ENCODE measurements at regions not wholly inside any gene's neighbourhood (a gene's known extent, or its start where the extent isn't known, plus 50 kb on each side); places are given as distances from the start of the nearest gene placed in this dataset.

GRCh38 chr11:101279728-101280127 is 150.1 kb upstream of the PGR start:
- Histone ChIP-seq H4K20me1 (ENCODE audit: insufficient read depth, low read length) (no peaks in the 10 kb centered on the region), H3K4me1 (ENCODE audit: low read length) (no peaks in the 10 kb centered on the region), H3K9me3 (ENCODE audit: insufficient read depth, low read length) (no peaks in the 10 kb centered on the region), H3K36me3 (replicated peaks; ENCODE audit: low read depth, low read length) (no peaks in the 10 kb centered on the region), H3K79me2 (ENCODE audit: low read length) (no peaks in the 10 kb centered on the region), H2AFZ (ENCODE audit: low read depth, low read length) (no peak overlapping the region), H3K27me3 (ENCODE audit: low read depth, low read length) (no peaks in the 10 kb centered on the region), H3K9ac (ENCODE audit: low read length) (no peak overlapping the region), H3K27ac (ENCODE audit: low read length) (no peak overlapping the region), H3K4me3 (ENCODE audit: low read length) (no peak overlapping the region), H3K4me2 (ENCODE audit: low read length) (no peak overlapping the region)
- TF ChIP-seq CTCF (IDR thresholded peaks at IDR 0.05; ENCODE audit: low read depth, low read length) (no peak), EZH2phosphoT487 (IDR thresholded peaks at IDR 0.05; ENCODE audit: low read depth) (no peak)

GRCh38 chr11:101278286-101278685 is 148.7 kb upstream of the PGR start:
- H3K36me3 ChIP-seq (replicated peaks; ENCODE audit: low read depth, low read length) = no peaks in the 10 kb centered on the region
- no peaks in the 10 kb centered on the region for H3K79me2 ChIP-seq (ENCODE audit: low read length)
- no peak overlapping the region for H3K4me2 ChIP-seq (ENCODE audit: low read length)
- H3K4me1 ChIP-seq (ENCODE audit: low read length) = no peaks in the 10 kb centered on the region
- H3K27me3 ChIP-seq (ENCODE audit: low read depth, low read length) = no peaks in the 10 kb centered on the region
- no peak overlapping the region for H2AFZ ChIP-seq (ENCODE audit: low read depth, low read length)
- no peak overlapping the region for H3K27ac ChIP-seq (ENCODE audit: low read length)
- TF ChIP-seq CTCF (IDR thresholded peaks at IDR 0.05; ENCODE audit: low read depth, low read length) = no peak
- TF ChIP-seq EZH2phosphoT487 (IDR thresholded peaks at IDR 0.05; ENCODE audit: low read depth) = no peak
- H3K9me3 ChIP-seq (ENCODE audit: insufficient read depth, low read length) = no peaks in the 10 kb centered on the region
- no peak overlapping the region for H3K4me3 ChIP-seq (ENCODE audit: low read length)
- H4K20me1 ChIP-seq (ENCODE audit: insufficient read depth, low read length) = no peaks in the 10 kb centered on the region
- H3K9ac ChIP-seq (ENCODE audit: low read length) = no peak overlapping the region

- no peaks in the 10 kb centered on the region for H3K36me3 ChIP-seq (replicated peaks; ENCODE audit: low read depth, low read length)
- H3K4me1 ChIP-seq (ENCODE audit: low read length) = no peaks in the 10 kb centered on the region
- H3K27ac ChIP-seq (ENCODE audit: low read length) = no peak overlapping the region
- H3K9me3 ChIP-seq (ENCODE audit: insufficient read depth, low read length) = no peaks in the 10 kb centered on the region
- no peak overlapping the region for H2AFZ ChIP-seq (ENCODE audit: low read depth, low read length)
- H3K27me3 ChIP-seq (ENCODE audit: low read depth, low read length) = no peaks in the 10 kb centered on the region
- no peaks in the 10 kb centered on the region for H3K79me2 ChIP-seq (ENCODE audit: low read length)
- no peak overlapping the region for H3K9ac ChIP-seq (ENCODE audit: low read length)
- TF ChIP-seq CTCF (IDR thresholded peaks at IDR 0.05; ENCODE audit: low read depth, low read length) = no peak
- no peak for TF ChIP-seq EZH2phosphoT487 (IDR thresholded peaks at IDR 0.05; ENCODE audit: low read depth)
- H3K4me3 ChIP-seq (ENCODE audit: low read length) = no peak overlapping the region
- H4K20me1 ChIP-seq (ENCODE audit: insufficient read depth, low read length) = no peaks in the 10 kb centered on the region
- no peak overlapping the region for H3K4me2 ChIP-seq (ENCODE audit: low read length)
Measured at GRCh38 chr11:101277036-101277435, 147.4 kb upstream of the PGR start.

GRCh38 chr11:101269990-101270660 is 140.5 kb upstream of the PGR start:
- H3K9ac ChIP-seq (ENCODE audit: low read length) = no peak overlapping the region
- H3K9me3 ChIP-seq (ENCODE audit: insufficient read depth, low read length) = no peaks in the 10 kb centered on the region
- no peaks in the 10 kb centered on the region for H4K20me1 ChIP-seq (ENCODE audit: insufficient read depth, low read length)
- H3K4me1 ChIP-seq (ENCODE audit: low read length) = no peaks in the 10 kb centered on the region
- H2AFZ ChIP-seq (ENCODE audit: low read depth, low read length) = no peak overlapping the region
- no peak overlapping the region for H3K27ac ChIP-seq (ENCODE audit: low read length)
- H3K79me2 ChIP-seq (ENCODE audit: low read length) = no peaks in the 10 kb centered on the region
- H3K27me3 ChIP-seq (ENCODE audit: low read depth, low read length) = no peaks in the 10 kb centered on the region
- TF ChIP-seq CTCF (IDR thresholded peaks at IDR 0.05; ENCODE audit: low read depth, low read length) (no peak), EZH2phosphoT487 (IDR thresholded peaks at IDR 0.05; ENCODE audit: low read depth) (no peak)
- no peak overlapping the region for H3K4me3 ChIP-seq (ENCODE audit: low read length)
- H3K4me2 ChIP-seq (ENCODE audit: low read length) = no peak overlapping the region
- H3K36me3 ChIP-seq (replicated peaks; ENCODE audit: low read depth, low read length) = no peaks in the 10 kb centered on the region
